ENCODE measurements at regions not wholly inside any gene's neighbourhood (a gene's known extent, or its start where the extent isn't known, plus 50 kb on each side); places are given as distances from the start of the nearest gene placed in this dataset.
"Not testable (repeated sequence)": the region's sequence is repeated elsewhere in the genome, so short reads cannot be mapped to it uniquely, and the experiment has no call there.

DNA sequence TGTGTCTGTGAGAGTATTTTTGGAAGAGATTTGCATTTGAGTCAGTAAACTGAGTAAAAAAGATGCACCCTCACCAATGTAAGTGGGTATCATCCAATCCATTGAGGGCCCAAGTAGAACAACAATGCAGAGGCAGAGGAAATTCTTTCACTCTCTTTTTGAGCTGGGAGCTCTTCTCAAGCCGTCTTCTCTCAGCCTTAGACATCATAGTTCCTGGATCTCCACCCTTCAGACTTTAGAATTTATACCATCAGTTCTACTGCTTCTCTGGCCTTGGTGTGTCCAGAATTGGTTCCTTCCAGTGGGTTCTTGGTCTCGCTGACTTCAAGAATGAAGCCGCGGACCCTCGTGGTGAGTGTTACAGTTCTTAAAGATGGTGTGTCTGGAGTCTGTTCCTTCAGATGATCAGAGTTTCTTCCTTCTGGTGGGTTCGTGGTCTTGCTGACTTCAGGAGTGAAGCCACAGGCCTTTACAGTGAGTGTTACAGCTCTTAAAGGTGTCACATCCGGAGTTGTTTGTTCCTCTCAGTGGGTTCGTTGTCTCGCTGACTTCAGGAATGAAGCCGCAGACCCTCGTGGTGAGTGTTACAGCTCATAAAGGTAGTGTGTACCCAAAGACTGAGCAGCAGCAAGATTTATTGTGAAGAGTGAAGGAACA lies 187.5 kb upstream of the KCNMB2 start:
- H3K9me3 ChIP-seq (ENCODE audit: control insufficient read depth in 2 of 2, low read length in 2 of 2); H3K4me1 ChIP-seq (ENCODE audit: control insufficient read depth in 2 of 2, insufficient read depth in 2 of 2, low read length in 2 of 2); H3K9ac ChIP-seq (ENCODE audit: low read depth in 1 of 2, low read length in 2 of 2); H3K4me3 ChIP-seq (ENCODE audit: low read length in 2 of 2); H3K36me3 ChIP-seq (ENCODE audit: control insufficient read depth in 2 of 2, insufficient read depth in 2 of 2, low read length in 2 of 2); H3K27ac ChIP-seq (ENCODE audit: low read depth in 2 of 2, low read length in 2 of 2); H3K27me3 ChIP-seq (ENCODE audit: control insufficient read depth in 2 of 2, insufficient read depth in 2 of 2, low read length in 2 of 2): not testable (repeated sequence)

DNA sequence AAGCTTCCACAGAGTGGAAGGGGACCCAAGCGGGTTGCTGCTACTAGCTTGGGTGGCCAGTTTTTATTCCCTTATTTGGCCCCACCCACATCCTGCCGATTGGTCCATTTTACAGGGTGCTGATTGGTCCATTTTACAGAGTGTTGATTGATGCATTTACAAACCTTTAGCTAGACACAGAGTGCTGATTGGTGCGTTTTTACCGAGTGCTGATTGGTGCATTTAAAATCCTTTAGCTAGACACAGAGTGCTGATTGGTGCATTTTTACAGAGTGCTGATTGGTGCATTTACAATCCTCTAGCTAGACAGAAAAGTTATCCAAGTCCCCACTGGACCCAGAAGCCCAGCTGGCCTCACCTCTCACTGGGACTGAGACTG lies 187.0 kb upstream of the KCNMB2 start:
- not testable (repeated sequence) for H3K36me3 ChIP-seq (ENCODE audit: control insufficient read depth in 2 of 2, insufficient read depth in 2 of 2, low read length in 2 of 2); H3K9ac ChIP-seq (ENCODE audit: low read depth in 1 of 2, low read length in 2 of 2); H3K9me3 ChIP-seq (ENCODE audit: control insufficient read depth in 2 of 2, low read length in 2 of 2); H3K4me1 ChIP-seq (ENCODE audit: control insufficient read depth in 2 of 2, insufficient read depth in 2 of 2, low read length in 2 of 2); H3K27ac ChIP-seq (ENCODE audit: low read depth in 2 of 2, low read length in 2 of 2); H3K27me3 ChIP-seq (ENCODE audit: control insufficient read depth in 2 of 2, insufficient read depth in 2 of 2, low read length in 2 of 2); H3K4me3 ChIP-seq (ENCODE audit: low read length in 2 of 2)

DNA sequence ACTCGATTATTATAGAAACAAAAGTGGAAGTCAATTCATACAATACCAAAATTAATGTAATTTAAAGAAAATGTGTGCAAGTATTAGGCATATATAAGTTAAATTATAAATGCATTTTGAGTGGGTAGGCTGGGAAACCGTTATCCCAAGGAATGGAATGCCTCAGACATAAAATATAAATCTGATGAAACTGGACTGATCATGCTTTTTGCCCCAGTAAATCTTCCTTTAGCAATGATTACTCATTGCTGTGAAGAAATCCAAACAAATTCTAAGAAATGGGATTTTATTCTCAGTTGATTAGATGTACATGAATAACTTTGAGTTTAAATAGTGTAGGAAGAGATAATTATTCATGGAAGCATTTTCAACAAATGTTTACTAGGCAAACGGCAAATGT lies 185.5 kb upstream of the KCNMB2 start:
- Histone ChIP-seq H3K4me3 (ENCODE audit: low read length in 2 of 2) (no peak overlapping the region), H3K9me3 (ENCODE audit: control insufficient read depth in 2 of 2, low read length in 2 of 2) (no peaks in the 10 kb centered on the region), H3K4me1 (ENCODE audit: control insufficient read depth in 2 of 2, insufficient read depth in 2 of 2, low read length in 2 of 2) (no peaks in the 10 kb centered on the region), H3K9ac (ENCODE audit: low read depth in 1 of 2, low read length in 2 of 2) (no peak overlapping the region), H3K36me3 (ENCODE audit: control insufficient read depth in 2 of 2, insufficient read depth in 2 of 2, low read length in 2 of 2) (no peaks in the 10 kb centered on the region), H3K27me3 (ENCODE audit: control insufficient read depth in 2 of 2, insufficient read depth in 2 of 2, low read length in 2 of 2) (no peaks in the 10 kb centered on the region), H3K27ac (ENCODE audit: low read depth in 2 of 2, low read length in 2 of 2) (no peak overlapping the region)

DNA sequence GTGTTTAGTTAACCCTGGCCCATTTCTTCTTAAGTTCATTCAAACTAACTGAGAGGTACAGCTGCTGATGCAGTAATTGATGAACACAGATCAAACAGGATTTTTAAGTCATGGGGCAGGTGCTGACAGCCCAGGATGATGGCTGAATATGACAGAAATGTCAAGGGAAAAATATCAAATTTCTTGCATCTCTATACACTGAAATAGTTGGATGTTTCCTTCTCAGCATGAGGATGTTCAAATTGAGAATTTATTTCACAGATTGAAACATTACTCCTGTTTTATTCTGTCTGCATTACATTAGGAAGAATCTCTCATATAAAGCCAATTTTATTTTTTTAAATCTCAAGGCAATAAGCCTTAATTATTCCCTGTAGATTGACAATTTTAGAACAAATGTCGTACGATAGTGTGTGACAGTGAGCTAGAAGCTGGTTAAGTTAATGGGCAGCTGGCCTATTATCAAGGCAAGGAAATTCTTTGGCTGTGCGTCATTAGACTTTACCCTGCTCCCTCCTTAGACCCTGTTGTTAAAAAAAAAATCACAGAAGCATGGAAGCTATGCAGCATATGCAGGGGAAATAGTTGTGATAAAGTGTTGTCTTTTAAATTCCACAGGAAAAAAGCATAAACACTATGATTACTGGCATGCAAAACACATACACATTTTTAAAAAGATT lies 183.8 kb upstream of the KCNMB2 start:
- no peaks in the 10 kb centered on the region for H3K4me1 ChIP-seq (ENCODE audit: control insufficient read depth in 2 of 2, insufficient read depth in 2 of 2, low read length in 2 of 2)
- H3K27ac ChIP-seq (ENCODE audit: low read depth in 2 of 2, low read length in 2 of 2), result no peak overlapping the region
- no peaks in the 10 kb centered on the region for H3K36me3 ChIP-seq (ENCODE audit: control insufficient read depth in 2 of 2, insufficient read depth in 2 of 2, low read length in 2 of 2)
- no peak overlapping the region for H3K4me3 ChIP-seq (ENCODE audit: low read length in 2 of 2)
- H3K9ac ChIP-seq (ENCODE audit: low read depth in 1 of 2, low read length in 2 of 2), result no peak overlapping the region
- no peaks in the 10 kb centered on the region for H3K27me3 ChIP-seq (ENCODE audit: control insufficient read depth in 2 of 2, insufficient read depth in 2 of 2, low read length in 2 of 2)
- H3K9me3 ChIP-seq (ENCODE audit: control insufficient read depth in 2 of 2, low read length in 2 of 2), result no peaks in the 10 kb centered on the region

DNA sequence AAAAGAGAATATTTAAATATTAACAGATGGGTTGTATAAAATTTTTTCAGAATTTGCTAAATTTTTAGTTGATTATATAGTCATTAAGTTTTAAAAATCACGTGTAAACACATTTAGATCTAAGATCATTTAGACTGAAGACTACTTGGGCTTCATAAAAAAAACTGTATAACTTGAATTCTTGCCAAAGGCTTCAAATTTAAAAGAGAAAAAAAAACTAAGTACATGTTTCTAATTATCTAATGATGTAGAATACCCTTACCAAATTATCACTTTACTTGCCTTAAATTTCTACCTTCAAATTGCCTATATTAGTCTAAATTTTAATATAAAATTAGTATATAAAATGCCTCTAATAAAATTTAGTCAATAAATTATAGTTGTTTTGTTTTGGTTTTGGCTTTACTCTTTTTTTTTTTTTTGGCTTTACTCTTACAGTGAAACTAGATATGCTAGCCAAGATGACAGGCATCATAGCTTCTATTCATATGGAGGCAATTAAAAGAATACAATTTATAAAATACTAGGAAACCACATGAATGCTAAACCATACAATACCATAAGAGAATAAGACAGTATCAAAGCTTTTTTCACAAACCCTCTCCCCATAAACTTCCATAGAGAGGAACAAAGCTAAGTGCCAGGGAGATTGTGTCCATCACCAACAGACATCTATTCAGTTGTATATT lies 183.1 kb upstream of the KCNMB2 start:
- Histone ChIP-seq H3K4me3 (ENCODE audit: low read length in 2 of 2) (no peak overlapping the region), H3K27ac (ENCODE audit: low read depth in 2 of 2, low read length in 2 of 2) (no peak overlapping the region), H3K4me1 (ENCODE audit: control insufficient read depth in 2 of 2, insufficient read depth in 2 of 2, low read length in 2 of 2) (no peaks in the 10 kb centered on the region), H3K9ac (ENCODE audit: low read depth in 1 of 2, low read length in 2 of 2) (no peak overlapping the region), H3K9me3 (ENCODE audit: control insufficient read depth in 2 of 2, low read length in 2 of 2) (no peaks in the 10 kb centered on the region), H3K36me3 (ENCODE audit: control insufficient read depth in 2 of 2, insufficient read depth in 2 of 2, low read length in 2 of 2) (no peaks in the 10 kb centered on the region), H3K27me3 (ENCODE audit: control insufficient read depth in 2 of 2, insufficient read depth in 2 of 2, low read length in 2 of 2) (no peaks in the 10 kb centered on the region)

DNA sequence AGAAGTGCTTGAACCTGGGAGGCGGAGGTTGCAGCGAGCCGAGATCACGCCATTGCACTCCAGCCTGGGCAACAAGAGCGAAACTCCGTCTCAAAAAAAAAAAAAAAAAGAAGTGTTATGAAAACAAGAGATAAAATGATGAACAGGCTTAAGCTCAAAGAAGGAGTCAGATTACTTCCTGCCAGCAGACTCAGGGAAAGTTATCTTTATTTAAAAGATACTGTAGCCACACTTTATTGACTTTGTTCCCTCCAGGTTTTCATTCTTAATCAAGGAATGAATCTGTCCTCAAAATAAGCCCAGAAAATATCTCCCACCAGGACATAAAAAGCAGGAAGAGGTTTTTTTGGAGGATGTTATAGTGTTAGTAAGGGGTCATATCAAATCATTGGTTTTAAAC lies 176.5 kb upstream of the KCNMB2 start:
- Histone ChIP-seq H3K9ac (ENCODE audit: low read depth in 1 of 2, low read length in 2 of 2) (no peak overlapping the region), H3K4me1 (ENCODE audit: control insufficient read depth in 2 of 2, insufficient read depth in 2 of 2, low read length in 2 of 2) (no peaks in the 10 kb centered on the region), H3K27me3 (ENCODE audit: control insufficient read depth in 2 of 2, insufficient read depth in 2 of 2, low read length in 2 of 2) (no peaks in the 10 kb centered on the region), H3K36me3 (ENCODE audit: control insufficient read depth in 2 of 2, insufficient read depth in 2 of 2, low read length in 2 of 2) (no peaks in the 10 kb centered on the region), H3K27ac (ENCODE audit: low read depth in 2 of 2, low read length in 2 of 2) (no peak overlapping the region), H3K9me3 (ENCODE audit: control insufficient read depth in 2 of 2, low read length in 2 of 2) (no peaks in the 10 kb centered on the region), H3K4me3 (ENCODE audit: low read length in 2 of 2) (no peak overlapping the region)

DNA sequence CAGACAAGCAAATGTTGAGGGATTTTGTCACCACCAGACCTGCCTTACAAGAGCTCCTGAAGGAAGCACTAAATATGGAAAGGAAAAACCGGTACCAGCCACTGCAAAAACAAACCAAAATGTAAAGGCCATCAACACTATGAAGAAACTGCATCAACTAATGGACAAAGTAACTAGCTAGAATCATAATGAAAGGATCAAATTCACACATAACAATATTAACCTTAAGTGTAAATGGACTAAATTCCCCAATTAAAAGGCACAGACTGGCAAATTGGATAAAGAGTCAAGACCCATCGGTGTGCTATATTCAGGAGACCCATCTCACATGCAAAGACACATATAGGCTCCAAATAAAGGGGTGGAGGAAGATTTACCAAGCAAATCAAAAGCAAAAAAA lies 173.2 kb upstream of the KCNMB2 start:
- H3K9me3 ChIP-seq (ENCODE audit: control insufficient read depth in 2 of 2, low read length in 2 of 2); H3K27ac ChIP-seq (ENCODE audit: low read depth in 2 of 2, low read length in 2 of 2); H3K4me1 ChIP-seq (ENCODE audit: control insufficient read depth in 2 of 2, insufficient read depth in 2 of 2, low read length in 2 of 2); H3K36me3 ChIP-seq (ENCODE audit: control insufficient read depth in 2 of 2, insufficient read depth in 2 of 2, low read length in 2 of 2); H3K4me3 ChIP-seq (ENCODE audit: low read length in 2 of 2); H3K9ac ChIP-seq (ENCODE audit: low read depth in 1 of 2, low read length in 2 of 2); H3K27me3 ChIP-seq (ENCODE audit: control insufficient read depth in 2 of 2, insufficient read depth in 2 of 2, low read length in 2 of 2): not testable (repeated sequence)

DNA sequence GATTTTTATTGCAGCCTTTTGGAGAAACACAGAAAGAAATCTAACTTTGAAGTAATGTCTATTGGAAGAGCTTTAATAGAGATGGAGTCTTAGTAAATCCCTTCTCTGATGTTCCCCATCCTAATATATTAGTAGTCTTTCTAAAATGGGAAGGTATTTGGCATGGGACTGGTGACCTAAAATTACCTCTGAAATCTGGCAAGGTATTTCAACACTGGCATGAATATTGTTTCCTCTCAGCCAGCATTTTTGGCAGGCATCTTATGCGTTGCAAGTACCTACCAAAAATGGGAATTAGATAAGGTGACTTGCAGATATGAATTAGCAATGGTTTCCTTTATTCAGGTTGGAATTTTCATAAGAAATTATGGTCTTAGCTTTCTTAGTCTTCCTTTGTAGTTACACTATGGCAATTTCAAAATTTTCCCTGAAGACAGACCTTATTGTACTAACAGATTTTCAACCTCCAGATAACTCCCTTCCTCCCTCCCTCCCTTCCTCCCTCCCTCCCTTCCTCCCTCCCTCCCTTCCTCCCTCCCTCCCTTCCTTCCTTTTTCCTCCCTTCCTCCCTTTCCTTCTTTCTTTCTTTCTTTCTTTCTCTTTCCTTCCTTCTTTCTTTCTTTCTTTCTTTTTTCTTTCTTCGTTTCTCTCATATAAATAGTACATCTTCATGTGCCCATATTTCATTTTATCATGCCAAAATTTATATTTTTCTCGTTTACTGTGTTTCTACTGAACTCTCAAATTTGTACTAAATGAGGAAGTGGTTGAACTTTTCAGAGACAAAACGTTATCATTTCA lies 168.2 kb upstream of the KCNMB2 start:
- no peak overlapping the region for H3K4me3 ChIP-seq (ENCODE audit: low read length in 2 of 2)
- no peaks in the 10 kb centered on the region for H3K9me3 ChIP-seq (ENCODE audit: control insufficient read depth in 2 of 2, low read length in 2 of 2)
- H3K36me3 ChIP-seq (ENCODE audit: control insufficient read depth in 2 of 2, insufficient read depth in 2 of 2, low read length in 2 of 2), result no peaks in the 10 kb centered on the region
- no peaks in the 10 kb centered on the region for H3K27me3 ChIP-seq (ENCODE audit: control insufficient read depth in 2 of 2, insufficient read depth in 2 of 2, low read length in 2 of 2)
- H3K9ac ChIP-seq (ENCODE audit: low read depth in 1 of 2, low read length in 2 of 2), result no peak overlapping the region
- no peak overlapping the region for H3K27ac ChIP-seq (ENCODE audit: low read depth in 2 of 2, low read length in 2 of 2)
- no peaks in the 10 kb centered on the region for H3K4me1 ChIP-seq (ENCODE audit: control insufficient read depth in 2 of 2, insufficient read depth in 2 of 2, low read length in 2 of 2)

DNA sequence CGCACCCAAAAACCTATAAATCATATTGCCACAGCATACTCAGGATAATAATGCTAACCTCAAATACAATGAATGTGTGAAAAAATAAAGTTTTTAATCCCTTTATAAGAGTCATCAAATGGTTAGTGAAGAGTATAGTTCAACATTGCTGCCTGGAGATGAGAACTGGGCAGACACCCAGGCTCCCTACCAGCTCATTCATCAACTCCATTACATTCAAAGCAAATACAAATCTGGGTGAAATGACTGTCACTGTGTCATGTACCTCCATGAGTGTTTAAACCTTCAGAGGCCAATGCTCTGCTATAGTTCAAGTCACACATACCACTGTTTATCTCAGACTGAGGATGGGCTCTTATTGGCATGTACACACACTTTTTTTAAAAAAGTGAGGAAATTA lies 167.2 kb upstream of the KCNMB2 start:
- Histone ChIP-seq H3K36me3 (ENCODE audit: control insufficient read depth in 2 of 2, insufficient read depth in 2 of 2, low read length in 2 of 2) (no peaks in the 10 kb centered on the region), H3K27me3 (ENCODE audit: control insufficient read depth in 2 of 2, insufficient read depth in 2 of 2, low read length in 2 of 2) (no peaks in the 10 kb centered on the region), H3K9ac (ENCODE audit: low read depth in 1 of 2, low read length in 2 of 2) (no peak overlapping the region), H3K27ac (ENCODE audit: low read depth in 2 of 2, low read length in 2 of 2) (no peak overlapping the region), H3K4me3 (ENCODE audit: low read length in 2 of 2) (no peak overlapping the region), H3K4me1 (ENCODE audit: control insufficient read depth in 2 of 2, insufficient read depth in 2 of 2, low read length in 2 of 2) (no peaks in the 10 kb centered on the region), H3K9me3 (ENCODE audit: control insufficient read depth in 2 of 2, low read length in 2 of 2) (no peaks in the 10 kb centered on the region)

DNA sequence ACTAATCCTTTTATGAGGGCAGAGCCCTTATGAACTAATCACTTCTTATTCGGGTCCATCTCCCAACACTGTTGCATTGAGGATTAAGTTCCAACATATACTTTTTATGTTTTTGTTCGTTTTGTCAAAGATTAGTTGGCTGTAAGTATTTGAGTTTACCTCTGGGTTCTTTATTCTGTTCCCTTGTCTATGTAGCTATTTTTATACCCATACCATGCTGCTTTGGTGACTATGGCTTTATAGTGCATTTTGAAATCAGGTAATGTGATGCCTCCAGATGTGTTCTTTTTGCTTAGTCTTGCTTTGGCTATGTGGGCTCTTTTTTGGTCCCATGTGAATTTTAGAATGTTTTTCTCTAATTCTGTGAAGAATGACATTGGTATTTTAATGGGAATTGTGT lies 166.4 kb upstream of the KCNMB2 start:
- Histone ChIP-seq H3K27me3 (ENCODE audit: control insufficient read depth in 2 of 2, insufficient read depth in 2 of 2, low read length in 2 of 2) (no peaks in the 10 kb centered on the region), H3K4me3 (ENCODE audit: low read length in 2 of 2) (no peak overlapping the region), H3K27ac (ENCODE audit: low read depth in 2 of 2, low read length in 2 of 2) (no peak overlapping the region), H3K4me1 (ENCODE audit: control insufficient read depth in 2 of 2, insufficient read depth in 2 of 2, low read length in 2 of 2) (no peaks in the 10 kb centered on the region), H3K9me3 (ENCODE audit: control insufficient read depth in 2 of 2, low read length in 2 of 2) (no peaks in the 10 kb centered on the region), H3K36me3 (ENCODE audit: control insufficient read depth in 2 of 2, insufficient read depth in 2 of 2, low read length in 2 of 2) (no peaks in the 10 kb centered on the region), H3K9ac (ENCODE audit: low read depth in 1 of 2, low read length in 2 of 2) (no peak overlapping the region)
